Tibial artery (tissue), 4 donors: ENCODE measurements at regions not wholly inside any gene's neighbourhood (a gene's known extent, or its start where the extent isn't known, plus 50 kb on each side); places are given as distances from the start of the nearest gene placed in this dataset.
"Not testable (repeated sequence)": the region's sequence is repeated elsewhere in the genome, so short reads cannot be mapped to it uniquely, and the experiment has no call there.

ENCODE experiments used
- DNase-seq, 2 donors: peaks; one replicate each; pipeline ENCODE4 v3.0.0-alpha.2; 2019
- H3K27ac ChIP-seq, 2 donors: fragments of 200-600 bp; sonication (generic) in 1 of 2; 1 replicate in 1 of 2; 2 replicates in 1 of 2; pipeline ENCODE4 v1.5.1; 2018 to 2019; ENCODE audit warnings: mild to moderate bottlenecking in 1 of 2
- H3K27me3 ChIP-seq, 2 donors: fragments of 200-600 bp; sonication (generic) in 1 of 2; one replicate each; pipeline versions ENCODE4 v1.5.1 to v1.6.0; 2016 to 2019
- H3K36me3 ChIP-seq, 3 donors: fragments of 200-600 bp; sonication (generic) in 2 of 3; one replicate each; pipeline ENCODE4 v1.5.1; 2016 to 2019; ENCODE audit warnings: mild to moderate bottlenecking in 2 of 3
- H3K4me1 ChIP-seq, 4 donors: fragments of 200-600 bp; sonication (generic) in 2 of 4; 1 replicate in 3 of 4; 2 replicates in 1 of 4; pipeline ENCODE4 v1.5.1; 2016 to 2019
- H3K4me3 ChIP-seq, 2 donors: fragments of 200-600 bp; sonication (generic) in 1 of 2; 1 replicate in 1 of 2; 2 replicates in 1 of 2; pipeline ENCODE4 v1.5.1; 2018 to 2019; ENCODE audit warnings: mild to moderate bottlenecking in 2 of 2
- H3K9me3 ChIP-seq, 3 donors: fragments of 200-600 bp; sonication (generic) in 1 of 3; one replicate each; pipeline ENCODE4 v1.5.1; 2016 to 2019
- intact Hi-C: fragments of 100-400 bp; cut with DNase I; formaldehyde crosslinking; loops from one replicate; pipeline ENCODE4 v1.15.0; 2023; ENCODE audit warnings: low total_unique reads
- TF ChIP-seq, protein P1 (sequence below), 2 experiments: fragments of 200-600 bp in 1 of 2; fragments of 450-650 bp in 1 of 2; IDR thresholded peaks; one replicate each; pipeline ENCODE4 v1.5.1; 2017 to 2019; ENCODE audit warnings: antibody characterized with exemption in 2 of 2, mild to moderate bottlenecking in 1 of 2, moderate library complexity in 1 of 2

DNA sequence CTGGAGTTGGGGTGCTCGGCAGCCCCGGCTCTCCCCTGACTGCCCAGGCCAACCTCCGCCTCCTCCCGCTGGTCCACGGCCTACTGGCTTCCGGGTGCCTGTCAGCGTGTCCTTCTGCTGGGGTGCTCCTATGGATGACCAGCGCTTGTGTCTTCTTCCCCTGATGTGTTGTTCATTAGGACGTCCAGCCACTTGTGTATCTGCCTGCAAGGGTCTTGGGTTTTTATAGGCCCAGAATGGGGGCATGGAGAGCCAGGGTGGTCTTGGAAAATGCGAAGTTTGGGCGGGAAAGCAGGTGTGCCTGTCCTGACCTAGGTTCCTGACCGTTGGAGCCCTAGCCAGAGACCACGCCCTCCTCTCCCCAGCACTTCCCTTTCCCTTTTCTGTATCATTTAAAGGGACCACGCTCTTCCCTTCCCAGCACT lies 139.8 kb downstream of the SLITRK5 start:
- TF ChIP-seq, protein P1, sequence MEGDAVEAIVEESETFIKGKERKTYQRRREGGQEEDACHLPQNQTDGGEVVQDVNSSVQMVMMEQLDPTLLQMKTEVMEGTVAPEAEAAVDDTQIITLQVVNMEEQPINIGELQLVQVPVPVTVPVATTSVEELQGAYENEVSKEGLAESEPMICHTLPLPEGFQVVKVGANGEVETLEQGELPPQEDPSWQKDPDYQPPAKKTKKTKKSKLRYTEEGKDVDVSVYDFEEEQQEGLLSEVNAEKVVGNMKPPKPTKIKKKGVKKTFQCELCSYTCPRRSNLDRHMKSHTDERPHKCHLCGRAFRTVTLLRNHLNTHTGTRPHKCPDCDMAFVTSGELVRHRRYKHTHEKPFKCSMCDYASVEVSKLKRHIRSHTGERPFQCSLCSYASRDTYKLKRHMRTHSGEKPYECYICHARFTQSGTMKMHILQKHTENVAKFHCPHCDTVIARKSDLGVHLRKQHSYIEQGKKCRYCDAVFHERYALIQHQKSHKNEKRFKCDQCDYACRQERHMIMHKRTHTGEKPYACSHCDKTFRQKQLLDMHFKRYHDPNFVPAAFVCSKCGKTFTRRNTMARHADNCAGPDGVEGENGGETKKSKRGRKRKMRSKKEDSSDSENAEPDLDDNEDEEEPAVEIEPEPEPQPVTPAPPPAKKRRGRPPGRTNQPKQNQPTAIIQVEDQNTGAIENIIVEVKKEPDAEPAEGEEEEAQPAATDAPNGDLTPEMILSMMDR (IDR thresholded peaks at IDR 0.05), result no peak
- Histone ChIP-seq H3K36me3 (no peaks in the 10 kb centered on the region), H3K27ac (no peak overlapping the region), H3K27me3 (no peaks in the 10 kb centered on the region), H3K4me3 (no peak overlapping the region), H3K4me1 (no peaks in the 10 kb centered on the region), H3K9me3 (no peaks in the 10 kb centered on the region)
- intact Hi-C loops, result no loop called here
- DNase-seq, result no peak

DNA sequence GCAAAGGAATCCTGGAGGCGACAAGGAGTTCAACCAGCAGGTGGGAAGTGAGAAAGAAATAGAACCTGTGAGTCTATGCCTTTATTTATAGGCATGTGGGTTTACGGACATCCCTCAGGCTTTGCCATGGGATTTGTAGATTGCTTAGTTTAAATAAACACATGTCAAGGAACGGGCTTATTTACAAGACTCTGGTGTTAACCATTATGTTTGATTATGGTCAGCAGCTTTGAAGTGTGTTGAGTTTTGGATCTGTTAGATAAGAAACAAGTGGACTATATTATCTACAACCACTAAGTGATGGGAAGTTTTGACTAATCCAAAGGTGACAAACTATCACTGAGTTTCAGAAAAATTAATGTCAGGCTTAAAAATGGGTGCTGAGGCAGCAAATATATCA lies 143.2 kb downstream of the SLITRK5 start:
- Histone ChIP-seq H3K27ac (no peak overlapping the region), H3K36me3 (no peaks in the 10 kb centered on the region), H3K9me3 (no peaks in the 10 kb centered on the region), H3K4me1 (no peaks in the 10 kb centered on the region), H3K27me3 (no peaks in the 10 kb centered on the region), H3K4me3 (no peak overlapping the region)
- intact Hi-C loops, result no loop called here
- TF ChIP-seq, protein P1 (IDR thresholded peaks at IDR 0.05), result no peak
- DNase-seq, result no peak

DNA sequence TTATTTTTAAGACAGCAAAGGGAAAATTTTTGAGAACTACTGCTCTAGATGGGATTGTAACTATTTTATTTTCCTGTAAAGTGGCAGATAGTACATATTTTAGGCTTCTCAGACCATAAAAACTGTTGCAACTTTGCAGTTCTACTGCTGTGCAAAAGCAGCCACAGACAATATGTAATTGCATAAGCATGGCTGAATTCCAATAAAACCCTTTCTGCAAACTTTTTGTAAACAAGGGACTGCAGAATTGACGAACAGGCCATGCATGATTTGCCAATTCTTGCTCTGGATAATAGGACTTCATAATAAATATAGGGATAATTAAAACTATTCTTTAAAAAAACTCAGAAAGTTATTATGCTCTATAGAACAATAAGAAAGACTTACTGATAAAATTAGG lies 149.1 kb downstream of the SLITRK5 start:
- Histone ChIP-seq H3K27me3 (no peaks in the 10 kb centered on the region), H3K27ac (no peak overlapping the region), H3K4me1 (no peaks in the 10 kb centered on the region), H3K9me3 (no peaks in the 10 kb centered on the region), H3K36me3 (no peaks in the 10 kb centered on the region), H3K4me3 (no peak overlapping the region)
- no peak for DNase-seq
- TF ChIP-seq, protein P1 (IDR thresholded peaks at IDR 0.05), result no peak
- intact Hi-C loops, result no loop called here

DNA sequence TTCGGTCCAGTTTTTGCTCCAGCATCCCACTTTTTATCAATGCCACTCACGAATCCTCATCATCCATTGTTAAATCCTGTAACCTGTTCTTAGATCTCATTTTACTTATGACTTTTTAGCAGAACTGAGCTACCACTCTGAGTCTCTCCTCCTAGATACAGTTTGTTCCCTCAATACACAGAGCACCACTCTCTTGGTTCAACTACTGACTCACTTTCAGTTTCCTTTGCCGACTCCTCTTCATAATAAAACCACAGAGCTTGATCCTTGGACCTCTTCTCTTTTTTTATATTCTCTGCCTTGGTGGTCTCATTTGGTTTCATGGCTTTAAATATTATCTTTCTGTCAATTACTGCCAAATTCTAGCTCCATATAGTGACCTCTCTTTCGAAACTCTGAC lies 150.3 kb downstream of the SLITRK5 start:
- no peak overlapping the region for H3K27ac ChIP-seq
- H3K4me3 ChIP-seq, result no peak overlapping the region
- H3K36me3 ChIP-seq, result no peaks in the 10 kb centered on the region
- no peaks in the 10 kb centered on the region for H3K27me3 ChIP-seq
- intact Hi-C loops, result no loop called here
- TF ChIP-seq, protein P1 (IDR thresholded peaks at IDR 0.05), result no peak
- H3K9me3 ChIP-seq, result no peaks in the 10 kb centered on the region
- H3K4me1 ChIP-seq, result no peaks in the 10 kb centered on the region
- no peak for DNase-seq

DNA sequence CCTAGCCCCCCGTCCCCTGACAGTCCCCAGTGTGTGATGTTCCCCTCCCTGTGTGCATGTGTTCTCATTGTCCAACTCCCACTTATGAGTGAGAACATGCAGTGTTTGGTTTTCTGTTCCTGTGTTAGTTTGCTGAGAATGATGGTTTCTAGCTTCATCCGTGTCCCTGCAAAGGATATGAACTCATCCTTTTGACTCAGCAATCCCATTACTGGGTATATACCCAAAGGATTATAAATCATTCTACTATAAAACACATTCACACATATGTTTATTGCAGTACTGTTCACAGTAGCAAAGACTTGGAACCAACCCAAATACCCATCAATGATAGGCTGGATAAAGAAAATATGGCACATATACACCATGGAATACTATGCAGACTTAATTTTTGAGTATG lies 155.1 kb downstream of the SLITRK5 start:
- H3K27me3 ChIP-seq, H3K4me3 ChIP-seq, H3K4me1 ChIP-seq, intact Hi-C loops, H3K9me3 ChIP-seq, H3K27ac ChIP-seq, DNase-seq, H3K36me3 ChIP-seq: not testable (repeated sequence)

DNA sequence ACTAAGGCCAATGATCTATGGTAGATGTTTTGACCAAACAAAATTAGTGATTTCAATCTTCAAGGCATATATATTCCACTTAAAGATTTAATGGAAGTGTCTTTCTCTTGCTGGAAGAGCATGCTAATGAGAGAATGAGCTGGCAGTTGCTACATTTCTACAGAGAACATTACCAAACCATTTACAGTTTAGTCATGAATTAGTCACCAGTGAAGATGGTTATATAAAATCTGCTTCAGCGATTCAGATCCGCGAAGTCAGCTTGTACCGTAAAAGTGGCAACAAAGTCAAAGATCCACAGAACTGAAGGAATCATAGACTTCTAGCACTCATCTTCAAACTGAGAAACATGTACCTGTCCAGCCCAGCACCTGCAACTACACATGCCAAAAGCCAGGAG lies 156.3 kb downstream of the SLITRK5 start:
- intact Hi-C loops, result no loop called here
- H3K27me3 ChIP-seq, result no peaks in the 10 kb centered on the region
- H3K36me3 ChIP-seq, result no peaks in the 10 kb centered on the region
- H3K4me3 ChIP-seq, result no peak overlapping the region
- DNase-seq, result no peak
- H3K27ac ChIP-seq, result no peak overlapping the region
- H3K9me3 ChIP-seq, result no peaks in the 10 kb centered on the region
- no peaks in the 10 kb centered on the region for H3K4me1 ChIP-seq
- TF ChIP-seq, protein P1 (IDR thresholded peaks at IDR 0.05), result no peak
